ENCODE measurements at regions not wholly inside any gene's neighbourhood (a gene's known extent, or its start where the extent isn't known, plus 50 kb on each side); places are given as distances from the start of the nearest gene placed in this dataset.

DNA sequence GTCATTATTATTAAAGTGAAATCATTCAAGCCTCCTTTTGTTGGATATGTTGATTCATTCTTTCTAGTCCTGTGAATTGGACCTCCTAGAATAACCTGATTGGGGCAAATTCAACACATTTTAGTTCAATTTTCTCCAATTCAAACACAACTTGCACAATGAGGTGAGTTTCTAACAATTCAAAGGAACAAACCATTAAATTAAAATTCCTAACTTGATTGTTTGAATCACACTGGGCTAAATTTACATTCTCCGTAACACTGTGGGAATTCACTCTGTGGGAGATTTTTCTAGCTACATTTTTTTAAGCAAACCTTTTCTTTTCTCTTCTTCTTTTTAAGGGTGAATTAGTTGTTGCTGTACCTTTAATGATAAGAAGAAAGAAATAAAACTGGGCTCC is 68.3 kb upstream of the CABCOCO1 start:
- no peak overlapping the region for H3K23ac ChIP-seq (ENCODE audit: low read depth, low read length)
- intact Hi-C loops (cut with micrococcal nuclease) (no loop called here), dilution Hi-C loops (cut with HindIII; ENCODE audit: low sequenced_read_pairs, unreplicated experiment) (no loop called here), in situ Hi-C loops (cut with MboI; ENCODE audit: low sequenced_read_pairs) (no loop called here)
- H3K18ac ChIP-seq (ENCODE audit: low read depth, low read length), result no peak overlapping the region
- no TSS peak for BruUV-seq (replicated peaks)
- no peak overlapping the region for H3K9ac ChIP-seq (ENCODE audit: low read depth, low read length)
- no CpG with 5 or more reads among the region's 1 CpG for WGBS, 2 experiments (ENCODE audit: extremely low coverage in 2 of 2, insufficient read length in 1 of 2)
- no peaks in the 10 kb centered on the region for H3K79me1 ChIP-seq (ENCODE audit: low read depth in 1 of 2, low read length in 2 of 2)
- no peaks in the 10 kb centered on the region for H3K27me3 ChIP-seq (ENCODE audit: control insufficient read depth, insufficient read depth, low read length)
- H3K27ac ChIP-seq (ENCODE audit: insufficient read depth, low read length), result no peak overlapping the region
- peaks cover 2% of the 10 kb centered on the region for H3K9me1 ChIP-seq (ENCODE audit: insufficient read depth, low read length)
- CTCF ChIA-PET, result no interaction called here
- H2BK5ac ChIP-seq (ENCODE audit: low read depth, low read length, poor library complexity, severe bottlenecking), result no peak overlapping the region
- DNase-seq (no peak), ATAC-seq (ENCODE audit: low read depth) (no peak)
- H3K56ac ChIP-seq (ENCODE audit: extremely low read depth, insufficient read depth, low read length), result no peak overlapping the region
- no peak overlapping the region for H3K14ac ChIP-seq (replicated peaks; ENCODE audit: low read depth, low read length)
- POLR2A ChIA-PET (ENCODE audit: unreplicated experiment), result no interaction called here
- H2AFZ ChIP-seq (replicated peaks; ENCODE audit: low read length, poor library complexity), result no peak overlapping the region
- H4K20me1 ChIP-seq (ENCODE audit: insufficient read depth, low read length), result no peaks in the 10 kb centered on the region
- no peak overlapping the region for H3K4ac ChIP-seq (ENCODE audit: low read depth, low read length)
- H4K91ac ChIP-seq (ENCODE audit: insufficient read depth, low read depth, low read length), result no peak overlapping the region
- H2AK5ac ChIP-seq (ENCODE audit: low read depth, low read length), result no peak overlapping the region
- H2BK120ac ChIP-seq (ENCODE audit: low read depth, low read length), result no peak overlapping the region
- H4K5ac ChIP-seq (ENCODE audit: low read depth, low read length), result no peak overlapping the region
- H3K4me2 ChIP-seq (ENCODE audit: low read depth, low read length), result no peak overlapping the region
- no peak overlapping the region for H2BK15ac ChIP-seq (ENCODE audit: low read depth, low read length)
- H3K4me3 ChIP-seq (ENCODE audit: insufficient read depth, low read depth, low read length), result no peak overlapping the region
- peaks cover 2% of the 10 kb centered on the region for H3K4me1 ChIP-seq (ENCODE audit: control insufficient read depth, insufficient read depth, low read length)
- no peak overlapping the region for H4K8ac ChIP-seq (ENCODE audit: low read depth in 2 of 2, low read length in 2 of 2)
- H3K36me3 ChIP-seq (ENCODE audit: control insufficient read depth, insufficient read depth, low read length), result no peaks in the 10 kb centered on the region
- no peak for TF ChIP-seq CEBPB (IDR thresholded peaks at IDR 0.05; ENCODE audit: low read depth, low read length)
- no peak for TF ChIP-seq BHLHE40 (IDR thresholded peaks at IDR 0.05; ENCODE audit: low read depth, low read length)
- TF ChIP-seq RFX5 (IDR thresholded peaks at IDR 0.05; ENCODE audit: low read depth, low read length), result no peak
- TF ChIP-seq, protein P1, sequence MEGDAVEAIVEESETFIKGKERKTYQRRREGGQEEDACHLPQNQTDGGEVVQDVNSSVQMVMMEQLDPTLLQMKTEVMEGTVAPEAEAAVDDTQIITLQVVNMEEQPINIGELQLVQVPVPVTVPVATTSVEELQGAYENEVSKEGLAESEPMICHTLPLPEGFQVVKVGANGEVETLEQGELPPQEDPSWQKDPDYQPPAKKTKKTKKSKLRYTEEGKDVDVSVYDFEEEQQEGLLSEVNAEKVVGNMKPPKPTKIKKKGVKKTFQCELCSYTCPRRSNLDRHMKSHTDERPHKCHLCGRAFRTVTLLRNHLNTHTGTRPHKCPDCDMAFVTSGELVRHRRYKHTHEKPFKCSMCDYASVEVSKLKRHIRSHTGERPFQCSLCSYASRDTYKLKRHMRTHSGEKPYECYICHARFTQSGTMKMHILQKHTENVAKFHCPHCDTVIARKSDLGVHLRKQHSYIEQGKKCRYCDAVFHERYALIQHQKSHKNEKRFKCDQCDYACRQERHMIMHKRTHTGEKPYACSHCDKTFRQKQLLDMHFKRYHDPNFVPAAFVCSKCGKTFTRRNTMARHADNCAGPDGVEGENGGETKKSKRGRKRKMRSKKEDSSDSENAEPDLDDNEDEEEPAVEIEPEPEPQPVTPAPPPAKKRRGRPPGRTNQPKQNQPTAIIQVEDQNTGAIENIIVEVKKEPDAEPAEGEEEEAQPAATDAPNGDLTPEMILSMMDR (conservative IDR thresholded peaks at IDR 0.05; ENCODE audit: low read depth, low read length), result no peak
- TF ChIP-seq, protein P2, sequence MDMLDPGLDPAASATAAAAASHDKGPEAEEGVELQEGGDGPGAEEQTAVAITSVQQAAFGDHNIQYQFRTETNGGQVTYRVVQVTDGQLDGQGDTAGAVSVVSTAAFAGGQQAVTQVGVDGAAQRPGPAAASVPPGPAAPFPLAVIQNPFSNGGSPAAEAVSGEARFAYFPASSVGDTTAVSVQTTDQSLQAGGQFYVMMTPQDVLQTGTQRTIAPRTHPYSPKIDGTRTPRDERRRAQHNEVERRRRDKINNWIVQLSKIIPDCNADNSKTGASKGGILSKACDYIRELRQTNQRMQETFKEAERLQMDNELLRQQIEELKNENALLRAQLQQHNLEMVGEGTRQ (IDR thresholded peaks at IDR 0.05; ENCODE audit: low read depth, low read length), result no peak
- no peak for TF ChIP-seq RAD21 (IDR thresholded peaks at IDR 0.05; ENCODE audit: low read length)
- TF ChIP-seq CHD1 (IDR thresholded peaks at IDR 0.05; ENCODE audit: low read depth, low read length), result no peak
- no peak for TF ChIP-seq MAFK (IDR thresholded peaks at IDR 0.05; ENCODE audit: low read depth, low read length)
- no peak for TF ChIP-seq SMC3 (IDR thresholded peaks at IDR 0.05; ENCODE audit: low read depth, low read length)
- no peak for TF ChIP-seq FOS (IDR thresholded peaks at IDR 0.05; ENCODE audit: low read depth, low read length)
- TF ChIP-seq, protein P3, sequence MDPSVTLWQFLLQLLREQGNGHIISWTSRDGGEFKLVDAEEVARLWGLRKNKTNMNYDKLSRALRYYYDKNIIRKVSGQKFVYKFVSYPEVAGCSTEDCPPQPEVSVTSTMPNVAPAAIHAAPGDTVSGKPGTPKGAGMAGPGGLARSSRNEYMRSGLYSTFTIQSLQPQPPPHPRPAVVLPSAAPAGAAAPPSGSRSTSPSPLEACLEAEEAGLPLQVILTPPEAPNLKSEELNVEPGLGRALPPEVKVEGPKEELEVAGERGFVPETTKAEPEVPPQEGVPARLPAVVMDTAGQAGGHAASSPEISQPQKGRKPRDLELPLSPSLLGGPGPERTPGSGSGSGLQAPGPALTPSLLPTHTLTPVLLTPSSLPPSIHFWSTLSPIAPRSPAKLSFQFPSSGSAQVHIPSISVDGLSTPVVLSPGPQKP (IDR thresholded peaks at IDR 0.05; ENCODE audit: borderline replicate concordance, low read depth, low read length), result no peak
- no peak for TF ChIP-seq POLR2A (IDR thresholded peaks at IDR 0.05; ENCODE audit: low read depth, low read length)
- TF ChIP-seq RCOR1 (IDR thresholded peaks at IDR 0.05; ENCODE audit: insufficient replicate concordance, low read length), result no peak
- no peaks in the 10 kb centered on the region for H3K9me3 ChIP-seq (ENCODE audit: control insufficient read depth, insufficient read depth, low read length)
- no peak overlapping the region for H2AK9ac ChIP-seq (replicated peaks; ENCODE audit: low read depth, low read length, poor library complexity)
- no peak overlapping the region for H2BK20ac ChIP-seq (ENCODE audit: low read depth, low read length)
